Naive thymus-derived CD4-positive, alpha-beta T cell (primary cell): ENCODE measurements at regions not wholly inside any gene's neighbourhood (a gene's known extent, or its start where the extent isn't known, plus 50 kb on each side); places are given as distances from the start of the nearest gene placed in this dataset.

Source experiments
- ATAC-seq: fragments of 150-1000 bp; cut with Tn5 transposase; 2 replicates; pipeline ENCODE4 v1.10.0; 2021; ENCODE audit warnings: mild to moderate bottlenecking, moderate library complexity
- CTCF ChIA-PET: fragments of 350-600 bp; sonication (Branson Sonifier 250); formaldehyde crosslinking; loops from one replicate; lab custom pipeline; 2021; ENCODE audit warnings: antibody characterized with exemption; lab: Charles Lee
- POLR2A ChIA-PET: fragments of 350-600 bp; sonication (Branson Sonifier 250); formaldehyde crosslinking; loops from one replicate; lab custom pipeline; 2021; ENCODE audit warnings: antibody characterized with exemption, inconsistent platforms; lab: Charles Lee
- DNase-seq, 9 donors: peaks; one replicate each; pipeline versions ENCODE4 v3.0.0 to v3.0.0-alpha.2; 2020 to 2022; ENCODE audit warnings: mixed read lengths in 1 of 9
- H3K27ac ChIP-seq: one replicate; pipeline ENCODE4 v1.7.0; 2013; ENCODE audit warnings: mild to moderate bottlenecking, low read depth, low read length, moderate library complexity
- H3K27me3 ChIP-seq, 2 donors: one replicate each; pipeline ENCODE4 v1.7.0; 2013; ENCODE audit warnings: low read length in 2 of 2, mild to moderate bottlenecking in 2 of 2, moderate library complexity in 2 of 2; ENCODE audit not compliant: control insufficient read depth in 2 of 2, insufficient read depth in 2 of 2
- H3K36me3 ChIP-seq, 3 experiments: 1 replicate in 2 of 3; 2 replicates in 1 of 3; pipeline ENCODE4 v1.7.0; 2013; ENCODE audit warnings: low read length in 3 of 3, mild to moderate bottlenecking in 3 of 3, moderate library complexity in 1 of 3; ENCODE audit not compliant: insufficient read depth in 3 of 3, control insufficient read depth in 2 of 3
- H3K4me1 ChIP-seq, 2 donors: one replicate each; pipeline ENCODE4 v1.7.0; 2013; ENCODE audit warnings: low read length in 2 of 2, mild to moderate bottlenecking in 2 of 2, moderate library complexity in 1 of 2; ENCODE audit not compliant: control insufficient read depth in 2 of 2, insufficient read depth in 2 of 2
- H3K4me3 ChIP-seq: 2 replicates; pipeline ENCODE4 v1.7.0; 2013; ENCODE audit warnings: mild to moderate bottlenecking, low read length
- H3K9me3 ChIP-seq, 3 experiments: 1 replicate in 2 of 3; 2 replicates in 1 of 3; pipeline ENCODE4 v1.7.0; 2013; ENCODE audit warnings: low read length in 3 of 3; ENCODE audit not compliant: control insufficient read depth in 2 of 3
- H3K27ac Mint-ChIP-seq, 9 donors: one replicate each; pipeline ENCODE4 v1.8.0; 2020 to 2022; ENCODE audit warnings: mixed read lengths in 9 of 9, mild to moderate bottlenecking in 8 of 9, moderate library complexity in 5 of 9, inconsistent platforms in 2 of 9
- H3K27me3 Mint-ChIP-seq, 5 donors: one replicate each; pipeline ENCODE4 v1.8.0; 2021 to 2022; ENCODE audit warnings: mixed read lengths in 5 of 5, mild to moderate bottlenecking in 1 of 5
- H3K36me3 Mint-ChIP-seq, 5 donors: one replicate each; pipeline ENCODE4 v1.8.0; 2020 to 2022; ENCODE audit warnings: mixed read lengths in 5 of 5, mild to moderate bottlenecking in 3 of 5, inconsistent platforms in 1 of 5
- H3K4me1 Mint-ChIP-seq, 7 donors: one replicate each; pipeline ENCODE4 v1.8.0; 2020 to 2022; ENCODE audit warnings: mixed read lengths in 7 of 7, mild to moderate bottlenecking in 3 of 7, inconsistent platforms in 1 of 7
- H3K4me3 Mint-ChIP-seq, 10 donors: one replicate each; pipeline ENCODE4 v1.8.0; 2020 to 2022; ENCODE audit warnings: mild to moderate bottlenecking in 10 of 10, mixed read lengths in 10 of 10, moderate library complexity in 6 of 10, inconsistent platforms in 2 of 10
- H3K9me3 Mint-ChIP-seq, 11 donors: one replicate each; pipeline ENCODE4 v1.8.0; 2020 to 2022; ENCODE audit warnings: mixed read lengths in 11 of 11, mild to moderate bottlenecking in 4 of 11, inconsistent platforms in 1 of 11, moderate library complexity in 1 of 11
- intact Hi-C, 2 donors: fragments of 100-400 bp; cut with micrococcal nuclease; formaldehyde crosslinking; loops; one replicate each; pipeline ENCODE4 v1.15.1; 2023

DNA sequence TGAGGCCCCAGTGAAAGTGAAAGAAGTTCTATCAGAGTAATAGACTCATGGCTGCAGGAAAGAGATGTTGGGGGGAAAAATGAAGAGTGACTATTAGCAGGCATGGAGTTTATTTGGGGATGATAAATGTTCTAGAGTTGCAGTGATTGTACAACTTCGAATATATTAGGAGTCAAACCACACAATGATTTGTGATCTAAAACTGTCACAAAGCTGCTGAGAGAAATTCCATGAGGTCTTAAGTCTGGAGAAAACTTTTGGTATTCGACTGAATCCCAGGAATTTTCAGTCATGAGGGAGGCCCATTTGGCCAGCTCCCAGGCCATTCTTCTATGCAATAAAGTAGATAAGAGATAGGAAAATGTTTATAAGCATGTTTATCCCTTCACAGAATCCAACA, 55.9 kb upstream of the UNC5B start:
- Mint-ChIP-seq H3K36me3 (no peaks in the 10 kb centered on the region), H3K27me3 (peaks cover 0 to 3% (median 0%) of the 10 kb centered on the region in 5 donors), H3K4me1 (peaks cover 0 to 4% (median 0%) of the 10 kb centered on the region in 7 donors), H3K27ac (no peak overlapping the region), H3K4me3 (no peak overlapping the region), H3K9me3 (peaks cover 0 to 4% (median 0%) of the 10 kb centered on the region in 11 donors)
- H3K27me3 ChIP-seq = no peaks in the 10 kb centered on the region
- H3K27ac ChIP-seq = no peak overlapping the region
- DNase-seq (no peak), ATAC-seq (no peak)
- intact Hi-C loops = no loop called here
- ChIA-PET POLR2A (no interaction called here), CTCF (no interaction called here)
- no peaks in the 10 kb centered on the region for H3K36me3 ChIP-seq
- no peaks in the 10 kb centered on the region for H3K9me3 ChIP-seq
- no peaks in the 10 kb centered on the region for H3K4me1 ChIP-seq
- H3K4me3 ChIP-seq = no peak overlapping the region

DNA sequence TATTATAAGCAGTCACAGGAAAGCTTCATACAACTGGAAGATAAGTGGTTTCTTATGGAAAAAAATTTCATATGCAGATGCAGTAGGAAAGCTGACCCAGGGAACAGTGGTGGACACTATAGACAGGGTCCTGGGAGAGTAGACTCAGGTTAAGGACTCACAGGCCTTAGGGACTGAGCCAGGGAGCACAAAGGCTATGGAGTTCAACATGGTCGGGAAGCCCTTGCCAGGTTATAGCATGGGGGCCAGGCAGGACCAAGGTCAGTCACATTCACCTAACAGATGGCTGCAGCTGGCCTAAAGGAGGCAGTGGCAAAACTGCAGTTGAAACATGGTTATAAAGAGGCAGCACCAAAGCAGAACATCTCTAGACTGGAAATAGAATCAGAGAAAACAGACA, 54.9 kb upstream of the UNC5B start:
- no peaks in the 10 kb centered on the region for H3K4me1 ChIP-seq
- H3K27ac ChIP-seq = no peak overlapping the region
- intact Hi-C loops = no loop called here
- H3K27me3 ChIP-seq = no peaks in the 10 kb centered on the region
- Mint-ChIP-seq H3K9me3 (peaks cover 0 to 4% (median 0%) of the 10 kb centered on the region in 11 donors), H3K36me3 (no peaks in the 10 kb centered on the region), H3K4me1 (peaks cover 0 to 4% (median 0%) of the 10 kb centered on the region in 7 donors), H3K4me3 (no peak overlapping the region), H3K27ac (no peak overlapping the region), H3K27me3 (peaks cover 0 to 3% (median 0%) of the 10 kb centered on the region in 5 donors)
- ATAC-seq (no peak), DNase-seq (no peak)
- H3K4me3 ChIP-seq = no peak overlapping the region
- CTCF ChIA-PET = no interaction called here
- no peaks in the 10 kb centered on the region for H3K36me3 ChIP-seq
- no peaks in the 10 kb centered on the region for H3K9me3 ChIP-seq
- POLR2A ChIA-PET = no interaction called here

DNA sequence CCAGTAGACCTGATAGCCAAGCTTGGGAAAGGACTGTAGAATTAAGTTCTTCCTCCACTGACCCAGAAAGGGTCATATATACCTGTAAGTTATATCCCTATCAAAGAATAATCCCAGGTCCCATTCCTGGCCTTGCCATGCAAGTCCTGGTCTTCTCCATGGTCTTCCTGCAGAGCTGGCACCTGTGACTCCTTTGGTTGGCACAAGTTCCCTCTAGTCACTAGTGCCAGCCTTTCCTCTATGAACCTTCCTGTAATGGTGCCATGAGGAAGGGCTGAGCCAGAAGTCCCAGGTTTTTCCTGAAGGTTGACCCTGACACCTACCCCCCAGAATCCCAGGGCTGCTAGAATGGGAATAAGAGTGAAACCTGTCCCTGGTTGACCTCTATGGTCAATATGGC, 54.1 kb upstream of the UNC5B start:
- intact Hi-C loops = no loop called here
- DNase-seq = no peak
- ATAC-seq = no peak
- Mint-ChIP-seq H3K36me3 (no peaks in the 10 kb centered on the region), H3K4me1 (peaks cover 0 to 4% (median 0%) of the 10 kb centered on the region in 7 donors), H3K4me3 (no peak overlapping the region), H3K9me3 (peaks cover 0 to 4% (median 0%) of the 10 kb centered on the region in 11 donors), H3K27me3 (peaks cover 0 to 4% (median 0%) of the 10 kb centered on the region in 5 donors), H3K27ac (no peak overlapping the region)
- H3K9me3 ChIP-seq = no peaks in the 10 kb centered on the region
- POLR2A ChIA-PET = no interaction called here
- no peaks in the 10 kb centered on the region for H3K36me3 ChIP-seq
- H3K4me3 ChIP-seq = no peak overlapping the region
- H3K4me1 ChIP-seq = no peaks in the 10 kb centered on the region
- CTCF ChIA-PET = no interaction called here
- H3K27ac ChIP-seq = no peak overlapping the region
- H3K27me3 ChIP-seq = no peaks in the 10 kb centered on the region

DNA sequence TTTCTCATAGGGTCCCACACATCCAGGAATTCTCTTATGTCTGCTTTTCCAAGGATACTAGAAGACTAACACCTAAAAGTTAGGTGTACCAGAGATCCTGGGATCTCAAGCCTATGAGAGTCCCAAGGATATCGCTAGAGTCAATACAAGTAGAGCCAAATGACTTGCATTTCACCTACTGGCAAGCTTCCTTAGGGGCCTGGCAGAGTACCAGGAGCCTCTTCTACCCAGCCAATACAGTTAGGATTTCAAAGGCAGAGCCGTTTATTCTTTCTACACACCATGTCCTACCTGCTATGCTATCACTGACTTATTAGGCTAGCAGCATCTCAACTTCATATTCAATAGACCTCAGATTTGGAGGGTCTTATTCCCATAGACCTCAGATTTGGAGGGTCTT, 53.5 kb upstream of the UNC5B start:
- Histone ChIP-seq H3K4me3 (no peak overlapping the region), H3K27me3 (no peaks in the 10 kb centered on the region), H3K36me3 (no peaks in the 10 kb centered on the region), H3K9me3 (no peaks in the 10 kb centered on the region), H3K4me1 (no peaks in the 10 kb centered on the region), H3K27ac (no peak overlapping the region)
- POLR2A ChIA-PET = no interaction called here
- Mint-ChIP-seq H3K4me3 (no peak overlapping the region), H3K27ac (no peak overlapping the region), H3K36me3 (no peaks in the 10 kb centered on the region), H3K4me1 (peaks cover 0 to 4% (median 0%) of the 10 kb centered on the region in 7 donors), H3K27me3 (peaks cover 0 to 5% (median 0%) of the 10 kb centered on the region in 5 donors), H3K9me3 (peaks cover 0 to 4% (median 0%) of the 10 kb centered on the region in 11 donors)
- no peak for DNase-seq
- CTCF ChIA-PET = no interaction called here
- intact Hi-C loops = no loop called here
- no peak for ATAC-seq

DNA sequence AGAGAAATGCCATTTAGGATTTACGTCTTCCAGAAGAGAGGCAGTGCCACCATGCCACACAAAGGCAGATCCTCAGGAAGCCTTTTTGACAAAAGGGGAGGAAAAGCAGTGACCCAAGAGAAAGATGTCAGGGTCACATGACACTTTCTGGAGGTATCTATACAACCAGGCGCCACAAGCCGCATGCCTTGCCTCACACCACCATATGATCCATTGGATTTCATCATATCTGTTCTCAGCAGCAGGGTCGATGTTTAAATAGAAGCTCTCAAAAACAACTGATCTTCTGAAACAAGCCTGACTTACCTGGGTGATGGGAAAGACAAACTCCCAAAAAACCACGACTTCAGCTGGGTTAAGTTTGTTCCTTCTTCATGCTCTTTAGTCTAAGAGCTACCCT, 52.5 kb upstream of the UNC5B start:
- Histone ChIP-seq H3K36me3 (no peaks in the 10 kb centered on the region), H3K4me1 (no peaks in the 10 kb centered on the region), H3K27ac (no peak overlapping the region), H3K27me3 (no peaks in the 10 kb centered on the region), H3K4me3 (no peak overlapping the region), H3K9me3 (no peaks in the 10 kb centered on the region)
- Mint-ChIP-seq H3K4me1 (peaks cover 0 to 4% (median 0%) of the 10 kb centered on the region in 7 donors), H3K9me3 (peaks cover 0 to 4% (median 0%) of the 10 kb centered on the region in 11 donors), H3K27me3 (peaks cover 0 to 5% (median 3%) of the 10 kb centered on the region in 5 donors), H3K27ac (no peak overlapping the region), H3K4me3 (no peak overlapping the region), H3K36me3 (no peaks in the 10 kb centered on the region)
- DNase-seq = no peak
- CTCF ChIA-PET = no interaction called here
- ATAC-seq = no peak
- intact Hi-C loops = no loop called here
- POLR2A ChIA-PET = no interaction called here

DNA sequence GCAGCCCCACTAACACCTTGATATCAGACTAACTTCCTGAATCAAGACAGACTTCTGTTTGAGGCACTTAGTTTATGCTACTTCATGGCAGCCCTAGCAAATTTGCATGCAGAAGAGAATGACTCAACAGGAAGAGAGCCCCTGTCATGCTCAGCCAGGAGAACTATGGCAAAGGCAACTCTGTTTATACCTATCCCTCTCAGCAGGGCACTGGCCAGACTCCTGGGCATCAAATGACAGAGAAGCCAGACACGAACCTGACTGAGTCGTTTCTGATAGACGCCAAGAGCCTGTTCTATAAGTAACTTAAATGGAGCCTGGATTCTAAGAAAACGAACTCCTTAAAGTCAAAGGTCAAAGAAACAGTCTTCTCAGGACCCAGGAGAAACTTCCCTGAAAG, 50.9 kb upstream of the UNC5B start:
- Histone ChIP-seq H3K36me3 (no peaks in the 10 kb centered on the region), H3K9me3 (no peaks in the 10 kb centered on the region), H3K27ac (no peak overlapping the region), H3K4me1 (no peaks in the 10 kb centered on the region), H3K27me3 (no peaks in the 10 kb centered on the region), H3K4me3 (no peak overlapping the region)
- CTCF ChIA-PET = no interaction called here
- Mint-ChIP-seq H3K4me1 (peaks cover 0 to 4% (median 0%) of the 10 kb centered on the region in 7 donors), H3K9me3 (peaks cover 0 to 3% (median 0%) of the 10 kb centered on the region in 11 donors), H3K27ac (no peak overlapping the region), H3K27me3 (peaks cover 0 to 15% (median 5%) of the 10 kb centered on the region in 5 donors), H3K4me3 (no peak overlapping the region), H3K36me3 (no peaks in the 10 kb centered on the region)
- intact Hi-C loops = no loop called here
- no peak for DNase-seq
- ATAC-seq = no peak
- POLR2A ChIA-PET = no interaction called here
